HG03066 (cell line): ENCODE measurements at regions not wholly inside any gene's neighbourhood (a gene's known extent, or its start where the extent isn't known, plus 50 kb on each side); places are given as distances from the start of the nearest gene placed in this dataset.

Experiments used
- ATAC-seq: cut with Tn5 transposase; IDR thresholded peaks from one replicate; pipeline ENCODE4 v1.9.1; 2021; ENCODE audit warnings: low read depth; ENCODE audit not compliant: unreplicated experiment

- ATAC-seq: no peak
These were observed 133.0 kb downstream of the ZDHHC21 start for GRCh38 chr9:14560194-14560593.

- no peak for ATAC-seq
These were observed 138.3 kb downstream of the ZDHHC21 start for GRCh38 chr9:14554886-14555285.

DNA sequence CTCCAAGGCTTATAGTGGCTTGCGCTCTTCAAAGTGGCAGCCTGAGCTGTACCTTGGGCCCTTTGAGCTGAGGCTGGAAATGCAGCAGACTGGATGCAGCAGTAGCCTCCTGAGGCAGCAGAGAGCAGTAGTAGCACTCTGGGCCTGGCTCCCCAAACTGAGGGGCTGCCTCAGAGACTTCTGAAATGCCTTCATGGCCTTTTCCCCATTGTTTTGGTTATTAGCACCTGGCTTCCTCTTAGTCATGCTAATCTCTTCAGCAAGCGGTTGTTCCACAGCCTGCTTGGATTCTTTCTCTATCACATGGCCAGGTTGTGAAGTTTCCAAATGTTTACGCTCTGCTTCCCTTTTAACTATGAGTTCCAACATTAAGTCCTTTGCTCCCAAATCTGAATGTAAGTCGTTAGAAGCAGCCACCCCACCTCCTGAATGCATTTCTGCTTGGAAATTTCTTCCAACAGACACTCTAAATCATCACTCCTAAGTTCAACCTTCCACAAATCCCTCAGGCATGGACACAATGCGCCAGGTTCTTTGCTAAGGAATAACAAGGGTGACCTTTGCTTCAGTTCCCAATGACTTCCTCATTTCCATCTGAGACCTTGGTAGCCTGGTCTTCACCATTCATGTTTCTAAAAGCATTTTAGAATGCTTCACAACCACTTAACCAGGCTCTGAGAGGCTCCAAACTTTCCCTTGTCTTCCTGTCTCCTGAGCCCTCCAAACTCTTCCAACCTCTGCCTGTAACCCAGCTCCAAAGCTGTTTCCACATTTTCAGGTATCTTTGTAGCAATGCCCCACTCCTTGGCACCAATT, 145.8 kb downstream of the ZDHHC21 start:
- ATAC-seq: no peak

- no peak for ATAC-seq
These were observed 146.5 kb downstream of the ZDHHC21 start for GRCh38 chr9:14546693-14547092.

DNA sequence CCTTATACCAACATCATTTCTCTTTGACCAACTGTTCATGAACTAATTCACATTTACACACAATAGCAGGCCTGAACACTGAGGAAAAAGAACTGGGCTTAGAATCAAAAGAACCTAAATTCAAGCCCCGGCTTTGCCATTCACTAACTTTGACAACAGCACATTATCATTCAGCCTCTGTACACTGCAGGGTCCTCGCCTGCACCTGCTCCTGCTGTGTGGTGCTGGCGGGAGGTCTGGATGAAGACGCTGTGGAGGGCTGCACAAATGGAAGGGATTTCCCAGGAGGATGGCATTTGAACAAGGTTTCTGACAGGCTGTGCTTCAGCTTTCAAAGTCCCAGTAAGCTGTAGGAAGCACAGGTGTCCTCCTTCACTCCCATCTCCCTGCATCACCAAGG, 151.2 kb downstream of the ZDHHC21 start:
- ATAC-seq: no peak

DNA sequence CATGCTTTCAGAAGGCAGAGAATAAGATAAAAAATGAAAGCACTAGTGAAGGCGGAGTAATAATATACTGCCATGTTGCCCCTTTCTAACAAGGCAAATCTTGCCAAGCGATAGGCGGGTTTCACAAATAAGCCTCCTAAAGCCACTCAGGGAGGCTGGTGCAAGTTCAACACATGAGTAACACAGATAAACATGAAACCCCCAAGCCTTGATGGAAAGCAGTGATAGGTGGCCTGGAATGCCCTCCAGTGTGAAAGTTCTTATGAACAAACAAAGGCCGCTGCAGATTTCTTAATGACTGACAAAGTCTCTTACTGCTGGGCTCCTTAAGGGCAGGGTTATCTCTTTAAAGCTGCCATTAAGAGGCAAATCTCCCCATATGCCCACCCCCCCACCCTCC, 154.7 kb downstream of the ZDHHC21 start:
- no peak for ATAC-seq

- no peak for ATAC-seq
These were observed 157.9 kb downstream of the ZDHHC21 start for GRCh38 chr9:14535161-14535955.

- ATAC-seq: no peak
These were observed 159.2 kb downstream of the ZDHHC21 start for GRCh38 chr9:14533867-14534640.

GRCh38 chr9:14532456-14533115, 160.6 kb downstream of the ZDHHC21 start:
- ATAC-seq: no peak

DNA sequence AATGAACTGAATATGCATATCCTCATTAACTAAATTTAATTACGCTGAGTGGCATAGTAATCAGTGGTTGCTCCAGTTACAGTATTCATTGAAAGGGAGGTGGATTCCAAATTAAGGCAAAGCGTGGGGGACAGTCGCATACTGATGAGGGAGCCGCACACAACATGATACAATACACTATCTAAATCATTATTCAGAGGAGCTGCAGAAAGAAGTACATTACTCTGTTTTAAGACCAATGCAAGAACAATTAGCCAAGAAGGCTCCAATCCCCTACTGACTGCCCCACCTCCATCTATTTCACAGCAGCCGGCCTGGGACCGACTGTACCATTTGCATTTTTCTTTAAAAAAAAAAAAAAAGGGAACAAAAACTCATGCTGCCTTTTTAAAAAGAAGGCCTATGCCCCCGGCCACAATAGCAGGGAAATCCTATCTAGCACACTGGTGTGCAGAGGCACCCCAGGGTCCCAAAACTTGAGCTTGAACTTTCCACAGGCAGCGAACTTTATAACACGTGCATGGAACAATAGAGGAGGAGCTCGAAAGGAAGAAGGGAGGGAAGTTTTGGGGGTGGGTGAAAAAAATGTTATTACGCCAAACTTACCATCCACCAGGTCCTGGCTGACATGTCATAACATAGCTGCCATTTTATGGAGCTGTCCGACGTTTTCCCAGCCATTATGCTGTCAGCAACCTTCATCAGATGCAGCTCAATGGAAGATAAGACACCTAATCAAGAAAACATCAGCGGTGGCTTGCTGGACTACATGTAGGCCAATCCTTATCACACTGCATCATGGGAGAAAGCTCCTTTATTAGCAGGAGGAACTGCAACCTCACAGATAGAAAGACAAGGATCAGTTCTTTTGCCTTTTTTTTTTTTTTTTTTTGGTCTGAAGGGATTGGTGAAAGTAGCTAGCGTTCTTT, 161.6 kb downstream of the ZDHHC21 start:
- ATAC-seq: no peak

DNA sequence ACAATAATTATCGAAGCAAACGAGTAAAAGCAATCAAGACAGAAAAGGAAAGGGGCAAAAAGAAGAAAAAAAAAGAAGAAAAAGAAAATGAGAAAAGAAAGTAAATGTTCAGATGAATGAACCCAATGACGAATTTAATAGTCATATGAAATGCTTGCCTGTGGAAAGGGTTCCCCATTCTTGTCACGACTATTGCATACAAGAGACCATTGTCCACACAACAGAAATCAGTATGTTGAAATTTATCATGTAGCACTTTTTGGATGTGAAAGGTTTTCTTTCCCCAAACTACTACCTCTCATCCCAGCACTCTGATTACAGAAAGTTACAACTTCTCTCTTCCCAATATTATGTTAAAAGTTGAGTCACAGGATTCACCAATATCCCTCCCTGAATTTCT, 162.4 kb downstream of the ZDHHC21 start:
- ATAC-seq: no peak

DNA sequence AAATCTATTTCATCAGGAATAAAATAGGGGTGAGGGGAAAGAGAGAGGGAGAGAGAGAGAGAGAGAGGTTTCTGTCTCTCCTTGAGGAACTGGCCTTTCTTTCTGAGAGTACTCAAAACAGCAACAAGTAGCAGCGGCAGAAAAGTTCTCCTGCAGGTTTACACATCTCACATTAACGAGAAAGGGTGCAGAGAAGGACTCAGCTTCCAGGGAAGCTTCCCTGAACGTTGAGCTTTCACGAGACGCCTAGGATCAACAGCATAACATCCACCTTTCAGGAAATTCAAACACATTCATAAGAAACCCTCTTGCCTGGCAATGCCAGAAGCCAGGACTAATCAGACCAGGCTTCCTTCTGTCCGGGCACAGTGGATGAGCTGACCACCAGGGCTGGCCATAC, 162.9 kb downstream of the ZDHHC21 start:
- ATAC-seq: no peak

- no peak for ATAC-seq
These were observed 163.6 kb downstream of the ZDHHC21 start for GRCh38 chr9:14529629-14530028.

- ATAC-seq: no peak
These were observed 164.2 kb downstream of the ZDHHC21 start for GRCh38 chr9:14529054-14529453.

DNA sequence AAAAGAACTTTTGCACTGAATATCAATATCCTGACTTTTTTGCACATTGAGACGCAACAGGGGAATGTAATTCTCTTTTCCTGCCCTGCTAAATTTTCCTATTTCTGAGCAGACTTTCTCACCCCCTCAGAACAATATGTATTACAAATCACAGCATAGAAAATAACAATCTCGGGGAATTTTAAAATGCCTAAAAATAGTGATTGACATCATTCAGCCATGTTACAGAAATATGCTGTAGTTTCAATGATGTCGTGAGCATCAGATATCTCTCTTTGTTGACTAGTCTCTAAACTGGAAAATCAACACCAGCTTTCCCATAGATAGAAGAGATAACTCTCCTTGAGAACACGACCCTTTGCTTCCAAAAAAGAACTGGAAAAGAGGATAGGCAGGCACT, 166.7 kb downstream of the ZDHHC21 start:
- ATAC-seq: no peak

GRCh38 chr9:14525856-14526255, 167.4 kb downstream of the ZDHHC21 start:
- ATAC-seq: no peak

DNA sequence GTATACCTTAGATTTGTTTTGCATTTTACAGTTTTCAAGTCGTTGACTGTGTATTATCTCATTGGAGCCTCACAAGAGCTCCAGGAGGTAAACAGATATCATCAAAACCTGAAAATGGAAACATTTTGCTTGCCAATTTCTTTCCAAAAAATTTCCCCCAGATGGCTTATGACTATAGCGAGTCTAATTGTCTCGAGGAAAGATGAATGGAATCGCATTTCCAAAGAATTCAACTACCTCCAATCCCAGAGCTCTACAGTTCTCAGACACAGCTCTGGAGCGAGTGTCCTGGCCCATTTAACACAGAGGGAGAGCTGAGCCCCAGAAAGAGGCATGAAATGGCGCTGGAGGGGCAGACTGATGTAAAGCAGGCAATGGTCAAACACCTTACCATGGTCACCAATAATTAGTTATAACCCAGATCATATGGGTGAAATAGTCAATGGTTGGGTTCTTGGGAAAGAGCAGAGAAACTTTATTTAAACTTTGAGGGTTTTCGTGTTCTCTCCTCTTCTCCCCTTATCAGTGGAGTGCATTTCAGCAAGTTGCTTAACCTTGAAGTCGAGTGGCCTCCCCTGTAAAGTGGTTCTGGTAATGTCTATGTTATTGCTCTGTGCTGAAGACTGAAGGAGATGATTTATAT, 168.2 kb downstream of the ZDHHC21 start:
- no peak for ATAC-seq

DNA sequence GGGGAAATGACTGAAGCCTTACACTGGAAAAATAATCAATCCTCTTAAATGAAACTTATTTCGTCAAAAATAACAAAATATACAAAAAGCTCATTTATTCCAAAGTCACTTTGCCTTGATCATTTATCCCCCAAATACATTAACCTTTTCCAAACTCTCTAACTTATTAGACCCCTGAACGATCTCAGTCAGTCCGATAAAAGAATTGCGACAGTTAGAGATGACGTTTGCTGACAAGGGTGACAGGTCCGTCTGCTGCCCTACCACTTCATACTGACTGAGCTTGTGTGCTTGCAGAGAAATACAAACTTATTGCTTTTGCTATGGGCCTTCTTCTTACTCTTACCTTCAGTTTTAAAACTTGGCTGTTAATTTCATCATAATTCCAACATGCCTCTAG, 169.7 kb downstream of the ZDHHC21 start:
- ATAC-seq: no peak
